PC-3 (cell line): ENCODE measurements at regions not wholly inside any gene's neighbourhood (a gene's known extent, or its start where the extent isn't known, plus 50 kb on each side); places are given as distances from the start of the nearest gene placed in this dataset.

Experiments
- ATAC-seq: fragments of 200-7000 bp; cut with Tn5 transposase; 2 replicates; pipeline ENCODE4 v1.9.1; 2020; ENCODE audit warnings: mild to moderate bottlenecking, moderate library complexity
- BruUV-seq: library from RNA; stranded (reverse); fragments of 400-500 nt; replicated peaks from 2 replicates; lab custom pipeline; 2021; lab: Mats Ljungman, UMichigan
- CTCF ChIA-PET: fragments of 300-600 bp; sonication (Branson Sonifier 250); formaldehyde crosslinking; loops from one replicate; lab custom pipeline; 2022; ENCODE audit warnings: antibody characterized with exemption; lab: Charles Lee
- POLR2A ChIA-PET: fragments of 300-600 bp; sonication (Branson Sonifier 250); formaldehyde crosslinking; loops from one replicate; lab custom pipeline; 2022; ENCODE audit warnings: antibody characterized with exemption; ENCODE audit not compliant: unreplicated experiment; lab: Charles Lee
- DNase-seq: peaks from one replicate; pipeline ENCODE4 v3.0.0-alpha.2; 2015
- H2AFZ ChIP-seq: fragments of 300-600 bp; sonication (generic); 2 replicates; pipeline ENCODE4 v1.6.0; 2016; ENCODE audit warnings: antibody characterized with exemption, low read length
- H3F3A ChIP-seq: fragments of 300-600 bp; sonication (generic); one replicate; pipeline ENCODE4 v1.6.0; 2017; ENCODE audit warnings: antibody characterized with exemption, low read length, control low read depth, mild to moderate bottlenecking; ENCODE audit not compliant: unreplicated experiment
- H3K27ac ChIP-seq: fragments of 300-600 bp; sonication (generic); 2 replicates; pipeline ENCODE4 v1.5.1; 2016; ENCODE audit warnings: mild to moderate bottlenecking, low read length
- H3K27me3 ChIP-seq: fragments of 300-600 bp; sonication (generic); 2 replicates; pipeline ENCODE4 v1.6.1; 2016; ENCODE audit warnings: low read length, mixed read lengths
- H3K36me3 ChIP-seq: fragments of 300-600 bp; sonication (generic); 2 replicates; pipeline ENCODE4 v1.6.1; 2016; ENCODE audit warnings: low read depth, mixed run types, low read length, mixed read lengths
- H3K4me1 ChIP-seq: fragments of 300-600 bp; sonication (generic); 2 replicates; pipeline ENCODE4 v1.5.1; 2016; ENCODE audit warnings: low read length; ENCODE audit not compliant: insufficient read depth
- H3K4me2 ChIP-seq: fragments of 300-600 bp; sonication (generic); 2 replicates; pipeline ENCODE4 v1.6.0; 2016; ENCODE audit warnings: low read length
- H3K4me3 ChIP-seq: fragments of 300-600 bp; sonication (generic); 2 replicates; pipeline ENCODE4 v1.5.1; 2016; ENCODE audit warnings: mild to moderate bottlenecking, low read length, mixed read lengths
- H3K79me2 ChIP-seq: fragments of 300-600 bp; sonication (generic); 2 replicates; pipeline ENCODE4 v1.6.1; 2017; ENCODE audit warnings: low read length, mixed read lengths
- H3K9ac ChIP-seq: fragments of 300-600 bp; sonication (generic); 2 replicates; pipeline ENCODE4 v1.6.0; 2016; ENCODE audit warnings: mild to moderate bottlenecking, low read length
- H3K9me2 ChIP-seq: fragments of 300-600 bp; sonication (generic); replicated peaks from 2 replicates; pipeline ENCODE4 v1.6.1; 2016; ENCODE audit warnings: mixed run types, low read length, mixed read lengths
- H3K9me3 ChIP-seq: fragments of 300-600 bp; sonication (generic); 2 replicates; pipeline ENCODE4 v1.6.1; 2016; ENCODE audit warnings: low read length, mixed read lengths
- H4K20me1 ChIP-seq: fragments of 300-600 bp; sonication (generic); 2 replicates; pipeline ENCODE4 v1.6.1; 2016; ENCODE audit warnings: low read length, mixed read lengths
- CTCF ChIP-seq: fragments of 300-600 bp; sonication (generic); conservative IDR thresholded peaks from 2 replicates; pipeline ENCODE4 v1.5.1; 2017; ENCODE audit warnings: antibody characterized with exemption, low read depth, mild to moderate bottlenecking, low read length
- EZH2 ChIP-seq: fragments of 300-600 bp; sonication (generic); IDR thresholded peaks from one replicate; pipeline ENCODE4 v1.6.1; 2017; ENCODE audit warnings: antibody characterized with exemption, mild to moderate bottlenecking, low read length; ENCODE audit not compliant: unreplicated experiment
- EZH2phosphoT487 ChIP-seq: fragments of 300-600 bp; sonication (generic); IDR thresholded peaks from 2 replicates; pipeline ENCODE4 v1.6.1; 2018; ENCODE audit warnings: mild to moderate bottlenecking, antibody characterized with exemption, low read length, borderline replicate concordance
- intact Hi-C: fragments of 100-400 bp; cut with micrococcal nuclease; formaldehyde crosslinking; loops from 2 replicates; pipeline ENCODE4 v1.9.0; 2023

- Histone ChIP-seq H3K9ac (no peak overlapping the region), H3K9me2 (no peaks in the 10 kb centered on the region), H4K20me1 (no peaks in the 10 kb centered on the region), H3K79me2 (no peaks in the 10 kb centered on the region), H3K27me3 (no peaks in the 10 kb centered on the region), H3K4me3 (no peak overlapping the region), H3K4me1 (no peaks in the 10 kb centered on the region), H3K36me3 (no peaks in the 10 kb centered on the region), H2AFZ (no peak overlapping the region), H3K9me3 (no peaks in the 10 kb centered on the region), H3K27ac (no peak overlapping the region), H3K4me2 (no peak overlapping the region), H3F3A (no peaks in the 10 kb centered on the region)
- BruUV-seq: no TSS peak
- POLR2A ChIA-PET: no interaction called here
- no peak for DNase-seq
- intact Hi-C loops: no loop called here
- CTCF ChIA-PET: no interaction called here
- TF ChIP-seq EZH2phosphoT487 (no peak), CTCF (no peak), EZH2 (no peak)
- ATAC-seq: no peak
These were observed 179.0 kb upstream of the CDH9 start for GRCh38 chr5:27217155-27217956.

GRCh38 chr5:27216367-27216950 is 178.1 kb upstream of the CDH9 start:
- H3K79me2 ChIP-seq: no peaks in the 10 kb centered on the region
- H3K4me1 ChIP-seq: no peaks in the 10 kb centered on the region
- BruUV-seq: no TSS peak
- H3K4me2 ChIP-seq: no peak overlapping the region
- POLR2A ChIA-PET: no interaction called here
- CTCF ChIA-PET: no interaction called here
- no peaks in the 10 kb centered on the region for H3K9me2 ChIP-seq
- DNase-seq (no peak), ATAC-seq (no peak)
- no peak overlapping the region for H3K27ac ChIP-seq
- H3K27me3 ChIP-seq: no peaks in the 10 kb centered on the region
- intact Hi-C loops: no loop called here
- TF ChIP-seq EZH2 (no peak), EZH2phosphoT487 (no peak), CTCF (no peak)
- H3K9ac ChIP-seq: no peak overlapping the region
- H2AFZ ChIP-seq: no peak overlapping the region
- no peaks in the 10 kb centered on the region for H3K9me3 ChIP-seq
- no peak overlapping the region for H3K4me3 ChIP-seq
- no peaks in the 10 kb centered on the region for H3F3A ChIP-seq
- H3K36me3 ChIP-seq: no peaks in the 10 kb centered on the region
- H4K20me1 ChIP-seq: no peaks in the 10 kb centered on the region

GRCh38 chr5:27208051-27208450 is 169.7 kb upstream of the CDH9 start:
- CTCF ChIA-PET: no interaction called here
- POLR2A ChIA-PET: no interaction called here
- Histone ChIP-seq H3F3A (no peaks in the 10 kb centered on the region), H3K4me2 (no peak overlapping the region), H3K79me2 (no peaks in the 10 kb centered on the region), H4K20me1 (no peaks in the 10 kb centered on the region), H3K4me3 (no peak overlapping the region), H3K4me1 (no peaks in the 10 kb centered on the region), H3K36me3 (no peaks in the 10 kb centered on the region), H3K27me3 (no peaks in the 10 kb centered on the region), H3K9me2 (no peaks in the 10 kb centered on the region), H3K27ac (no peak overlapping the region), H2AFZ (no peak overlapping the region), H3K9ac (no peak overlapping the region), H3K9me3 (peaks cover 10% of the 10 kb centered on the region; the same call in 1 of the 2 replicates)
- no TSS peak for BruUV-seq
- ATAC-seq (no peak), DNase-seq (no peak)
- TF ChIP-seq CTCF (no peak), EZH2 (no peak), EZH2phosphoT487 (no peak)
- intact Hi-C loops: no loop called here
